Tibial nerve (tissue), 4 donors: ENCODE measurements at regions not wholly inside any gene's neighbourhood (a gene's known extent, or its start where the extent isn't known, plus 50 kb on each side); places are given as distances from the start of the nearest gene placed in this dataset.

ENCODE experiments used
- DNase-seq, 2 donors: peaks; one replicate each; pipeline ENCODE4 v3.0.0-alpha.2; 2019; ENCODE audit warnings: low spot score in 2 of 2
- H3K27ac ChIP-seq, 4 donors: fragments of 200-600 bp; sonication (generic) in 3 of 4; one replicate each; pipeline ENCODE4 v1.5.1; 2017 to 2019; ENCODE audit warnings: mild to moderate bottlenecking in 1 of 4
- H3K27me3 ChIP-seq, 2 donors: fragments of 200-600 bp; sonication (generic) in 1 of 2; one replicate each; pipeline versions ENCODE4 v1.5.1 to v1.6.0; 2017 to 2019
- H3K36me3 ChIP-seq, 3 donors: fragments of 200-600 bp; sonication (generic); one replicate each; pipeline ENCODE4 v1.5.1; 2018 to 2019
- H3K4me1 ChIP-seq, 4 donors: fragments of 200-600 bp; sonication (generic) in 3 of 4; one replicate each; pipeline ENCODE4 v1.5.1; 2017 to 2019
- H3K4me3 ChIP-seq, 4 donors: fragments of 200-600 bp; sonication (generic) in 3 of 4; one replicate each; pipeline ENCODE4 v1.5.1; 2017 to 2019; ENCODE audit warnings: mild to moderate bottlenecking in 1 of 4, moderate library complexity in 1 of 4
- H3K9me3 ChIP-seq, 4 donors: fragments of 200-600 bp; sonication (generic) in 3 of 4; one replicate each; pipeline ENCODE4 v1.5.1; 2017 to 2019
- EP300 ChIP-seq, 2 donors: sonication (generic); formaldehyde crosslinking; IDR thresholded peaks; one replicate each; pipeline ENCODE4 v1.6.1; 2017; ENCODE audit warnings: antibody characterized with exemption in 2 of 2, mild to moderate bottlenecking in 1 of 2
- POLR2A ChIP-seq, 2 donors: fragments of 450-650 bp; IDR thresholded peaks; one replicate each; pipeline ENCODE4 v1.6.1; 2017; ENCODE audit warnings: antibody characterized with exemption in 2 of 2, mild to moderate bottlenecking in 2 of 2, moderate library complexity in 2 of 2
- WGBS, 2 donors: methylation state at CpG; one replicate each; pipeline ENCODE4 v1.1.5; 2018; 5-methylcytosine and 5-hydroxymethylcytosine counted together
- TF ChIP-seq, protein P1 (sequence below), 5 experiments: fragments of 200-600 bp in 3 of 5; fragments of 450-650 bp in 2 of 5; sonication (generic) in 3 of 5; IDR thresholded peaks; one replicate each; pipeline ENCODE4 v1.5.1; 2016 to 2019; ENCODE audit warnings: antibody characterized with exemption in 5 of 5, mild to moderate bottlenecking in 3 of 5, moderate library complexity in 2 of 5

DNA sequence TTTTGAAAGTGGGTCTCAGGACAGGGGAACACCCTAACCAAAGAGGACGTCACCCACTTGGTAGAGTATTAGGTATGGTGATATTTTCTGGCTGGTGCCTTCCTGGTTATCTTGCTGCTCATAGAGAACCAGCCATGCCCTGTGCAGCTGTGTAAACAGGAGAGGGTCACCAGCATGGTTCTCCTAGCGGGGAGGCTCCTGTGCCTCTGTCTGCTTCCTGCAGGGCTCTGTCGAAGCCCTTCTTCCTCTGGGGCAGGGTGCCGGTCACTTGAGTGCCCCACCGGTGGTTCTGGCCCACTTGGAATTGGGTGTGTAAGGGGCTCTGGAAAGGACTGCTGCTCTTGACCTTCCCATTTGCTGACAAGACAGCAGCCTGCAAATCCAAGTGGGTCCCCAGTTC, 80.5 kb upstream of the KCNK12 start:
- H3K9me3 ChIP-seq = no peaks in the 10 kb centered on the region
- no peaks in the 10 kb centered on the region for H3K36me3 ChIP-seq
- DNase-seq = no peak
- H3K4me3 ChIP-seq = no peak overlapping the region
- H3K27me3 ChIP-seq = no peaks in the 10 kb centered on the region
- H3K4me1 ChIP-seq = peaks cover 0 to 10% (median 0%) of the 10 kb centered on the region in 4 donors
- H3K27ac ChIP-seq = no peak overlapping the region
- no peak for TF ChIP-seq EP300 (IDR thresholded peaks at IDR 0.05)
- WGBS, 2 donors = 65 to 67% methylated on average over 5 of the region's 5 CpGs

DNA sequence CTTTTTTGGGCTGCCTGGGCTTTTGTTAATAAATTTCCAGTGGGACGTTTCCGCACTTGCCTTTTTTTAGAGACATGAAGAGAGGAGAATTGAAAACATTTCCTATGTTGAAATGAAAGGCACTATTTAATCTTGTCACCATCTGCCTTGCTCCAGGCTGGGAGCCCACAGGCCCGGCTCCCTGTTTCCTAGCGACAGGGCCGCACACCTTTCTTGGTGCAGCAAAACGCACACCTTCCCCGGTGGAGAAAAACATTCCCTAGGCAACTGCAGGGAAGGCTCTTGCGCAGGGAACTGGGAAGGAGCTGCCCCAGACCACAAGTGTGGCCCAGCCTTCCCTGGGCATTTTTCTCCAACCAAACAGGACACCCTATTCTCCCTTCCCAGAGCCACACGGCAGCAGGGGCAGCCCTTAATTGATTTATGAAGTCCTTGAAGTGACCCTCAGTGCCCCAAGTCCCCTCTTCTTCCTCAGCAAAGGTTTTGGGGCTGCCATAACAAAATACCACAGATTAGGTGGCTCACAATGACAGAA, 79.3 kb upstream of the KCNK12 start:
- no peak for TF ChIP-seq POLR2A (IDR thresholded peaks at IDR 0.05)
- TF ChIP-seq, protein P1, sequence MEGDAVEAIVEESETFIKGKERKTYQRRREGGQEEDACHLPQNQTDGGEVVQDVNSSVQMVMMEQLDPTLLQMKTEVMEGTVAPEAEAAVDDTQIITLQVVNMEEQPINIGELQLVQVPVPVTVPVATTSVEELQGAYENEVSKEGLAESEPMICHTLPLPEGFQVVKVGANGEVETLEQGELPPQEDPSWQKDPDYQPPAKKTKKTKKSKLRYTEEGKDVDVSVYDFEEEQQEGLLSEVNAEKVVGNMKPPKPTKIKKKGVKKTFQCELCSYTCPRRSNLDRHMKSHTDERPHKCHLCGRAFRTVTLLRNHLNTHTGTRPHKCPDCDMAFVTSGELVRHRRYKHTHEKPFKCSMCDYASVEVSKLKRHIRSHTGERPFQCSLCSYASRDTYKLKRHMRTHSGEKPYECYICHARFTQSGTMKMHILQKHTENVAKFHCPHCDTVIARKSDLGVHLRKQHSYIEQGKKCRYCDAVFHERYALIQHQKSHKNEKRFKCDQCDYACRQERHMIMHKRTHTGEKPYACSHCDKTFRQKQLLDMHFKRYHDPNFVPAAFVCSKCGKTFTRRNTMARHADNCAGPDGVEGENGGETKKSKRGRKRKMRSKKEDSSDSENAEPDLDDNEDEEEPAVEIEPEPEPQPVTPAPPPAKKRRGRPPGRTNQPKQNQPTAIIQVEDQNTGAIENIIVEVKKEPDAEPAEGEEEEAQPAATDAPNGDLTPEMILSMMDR (IDR thresholded peaks at IDR 0.05) = no peak
- TF ChIP-seq EP300 (IDR thresholded peaks at IDR 0.05) = no peak
- 76 to 78% methylated on average over 9 of the region's 9 CpGs for WGBS, 2 donors
- Histone ChIP-seq H3K9me3 (no peaks in the 10 kb centered on the region), H3K4me3 (no peak overlapping the region), H3K27ac (no peak overlapping the region), H3K36me3 (no peaks in the 10 kb centered on the region), H3K4me1 (peaks cover 0 to 10% (median 0%) of the 10 kb centered on the region in 4 donors), H3K27me3 (no peaks in the 10 kb centered on the region)
- no peak for DNase-seq

DNA sequence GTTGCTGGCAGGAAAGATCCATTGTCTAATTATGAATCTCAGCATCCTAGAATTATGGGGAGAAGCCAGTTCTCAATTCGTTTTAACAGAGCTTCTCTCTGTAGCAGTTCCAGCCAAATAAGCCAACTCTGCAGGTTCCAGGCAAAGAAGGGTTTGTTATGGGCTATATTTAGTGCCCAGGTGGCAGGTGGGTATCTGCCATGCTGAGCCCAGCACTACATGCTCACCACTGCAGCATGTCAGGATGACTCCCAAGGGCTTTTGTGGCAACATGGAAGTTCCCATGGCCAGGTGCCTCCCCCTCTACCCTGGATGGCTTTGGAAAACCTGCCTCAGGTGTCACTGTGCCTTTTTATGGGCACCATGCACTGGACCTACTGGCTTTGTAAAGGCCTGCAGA, 74.5 kb upstream of the KCNK12 start:
- Histone ChIP-seq H3K4me1 (no peaks in the 10 kb centered on the region), H3K27ac (no peak overlapping the region), H3K27me3 (no peaks in the 10 kb centered on the region), H3K9me3 (no peaks in the 10 kb centered on the region), H3K36me3 (no peaks in the 10 kb centered on the region), H3K4me3 (no peak overlapping the region)
- WGBS, 2 donors = 31 to 40% methylated on average over 1 of the region's 1 CpG
- TF ChIP-seq POLR2A (IDR thresholded peaks at IDR 0.05) (no peak), EP300 (IDR thresholded peaks at IDR 0.05) (no peak)
- TF ChIP-seq, protein P1 (IDR thresholded peaks at IDR 0.05) = no peak
- no peak for DNase-seq

DNA sequence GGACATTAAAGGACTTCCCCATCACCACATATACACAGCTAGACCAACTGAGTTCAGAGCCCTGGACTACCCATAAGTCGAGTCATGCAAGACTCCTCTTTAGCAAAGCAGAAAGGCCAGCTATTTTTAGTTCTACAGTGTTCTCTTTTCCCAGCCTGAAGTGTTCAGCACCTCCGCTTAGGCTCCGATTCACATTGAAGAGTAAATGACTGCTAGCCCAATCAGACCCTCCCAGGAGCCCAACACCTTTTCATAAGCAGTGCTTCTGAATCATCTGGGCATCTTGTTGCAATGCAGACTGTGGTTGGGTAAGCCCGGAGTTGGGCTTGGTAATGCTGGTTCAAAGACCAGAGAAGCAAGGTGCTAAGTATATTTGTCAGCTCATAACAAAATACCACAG, 73.6 kb upstream of the KCNK12 start:
- H3K36me3 ChIP-seq = no peaks in the 10 kb centered on the region
- no peak for TF ChIP-seq EP300 (IDR thresholded peaks at IDR 0.05)
- TF ChIP-seq, protein P1 (IDR thresholded peaks at IDR 0.05) = no peak
- no peak for TF ChIP-seq POLR2A (IDR thresholded peaks at IDR 0.05)
- H3K4me1 ChIP-seq = no peaks in the 10 kb centered on the region
- no peak for DNase-seq
- no peaks in the 10 kb centered on the region for H3K9me3 ChIP-seq
- WGBS, 2 donors = 82 to 86% methylated on average over 4 of the region's 4 CpGs
- H3K27me3 ChIP-seq = no peaks in the 10 kb centered on the region
- H3K27ac ChIP-seq = no peak overlapping the region
- no peak overlapping the region for H3K4me3 ChIP-seq

DNA sequence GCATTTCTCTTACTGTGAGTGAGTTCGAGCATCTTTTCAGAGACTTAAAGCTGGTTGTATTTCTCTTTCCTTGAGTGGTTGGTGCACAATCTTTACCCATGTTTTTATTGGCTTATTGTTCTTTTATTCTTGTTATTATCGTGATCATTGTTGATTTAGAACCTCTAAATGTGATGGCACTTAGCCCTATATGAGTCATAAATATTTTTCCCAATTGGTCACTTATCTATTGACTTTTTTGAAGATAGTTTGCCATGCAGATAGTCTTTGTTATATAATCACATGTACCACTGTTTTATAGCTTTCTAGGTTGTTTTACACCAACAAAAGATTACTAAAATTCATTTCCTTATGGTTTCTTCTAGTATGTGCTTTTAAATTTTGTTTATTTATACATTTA, 70.6 kb upstream of the KCNK12 start:
- no peak for DNase-seq
- WGBS, 2 donors = 29 to 32% methylated on average over 2 of the region's 2 CpGs
- Histone ChIP-seq H3K9me3 (no peaks in the 10 kb centered on the region), H3K27ac (no peak overlapping the region), H3K4me1 (no peaks in the 10 kb centered on the region), H3K4me3 (no peak overlapping the region), H3K27me3 (no peaks in the 10 kb centered on the region), H3K36me3 (no peaks in the 10 kb centered on the region)
- TF ChIP-seq POLR2A (IDR thresholded peaks at IDR 0.05) (no peak), EP300 (IDR thresholded peaks at IDR 0.05) (no peak)
- TF ChIP-seq, protein P1 (IDR thresholded peaks at IDR 0.05) = no peak

DNA sequence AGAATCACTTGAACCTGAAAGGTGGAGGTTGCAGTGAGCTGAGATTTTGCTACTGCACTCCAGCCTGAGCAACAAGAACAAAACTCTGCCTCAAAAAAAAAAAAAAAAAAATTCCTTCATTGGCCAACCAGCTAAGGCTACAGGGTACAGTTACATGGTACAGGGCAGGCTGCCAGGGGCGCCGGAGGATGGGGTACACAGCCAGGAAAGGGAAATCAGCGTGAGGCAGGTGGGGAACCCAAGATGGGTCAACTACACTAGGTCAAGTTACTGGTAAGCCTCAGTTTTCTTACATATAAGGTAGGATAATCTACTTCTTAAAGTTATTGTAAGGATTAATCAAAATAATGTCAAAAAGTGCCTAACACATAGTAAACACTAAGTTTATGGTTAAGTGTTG, 69.6 kb upstream of the KCNK12 start:
- 84 to 90% methylated on average over 3 of the region's 3 CpGs for WGBS, 2 donors
- no peak overlapping the region for H3K27ac ChIP-seq

More for the DNA sequence above, 69.6 kb upstream of the KCNK12 start:
- Histone ChIP-seq H3K36me3 (no peaks in the 10 kb centered on the region), H3K9me3 (no peaks in the 10 kb centered on the region), H3K27me3 (no peaks in the 10 kb centered on the region), H3K4me3 (no peak overlapping the region), H3K4me1 (no peaks in the 10 kb centered on the region)
- DNase-seq = no peak
- TF ChIP-seq EP300 (IDR thresholded peaks at IDR 0.05) (no peak), POLR2A (IDR thresholded peaks at IDR 0.05) (no peak)
- TF ChIP-seq, protein P1 (IDR thresholded peaks at IDR 0.05) = no peak
